GM21737 (cell line): ENCODE measurements at regions not wholly inside any gene's neighbourhood (a gene's known extent, or its start where the extent isn't known, plus 50 kb on each side); places are given as distances from the start of the nearest gene placed in this dataset.

Experiments
- ATAC-seq: cut with Tn5 transposase; IDR thresholded peaks from one replicate; pipeline ENCODE4 v1.9.1; 2021; ENCODE audit warnings: mild to moderate bottlenecking, moderate library complexity; ENCODE audit not compliant: unreplicated experiment

DNA sequence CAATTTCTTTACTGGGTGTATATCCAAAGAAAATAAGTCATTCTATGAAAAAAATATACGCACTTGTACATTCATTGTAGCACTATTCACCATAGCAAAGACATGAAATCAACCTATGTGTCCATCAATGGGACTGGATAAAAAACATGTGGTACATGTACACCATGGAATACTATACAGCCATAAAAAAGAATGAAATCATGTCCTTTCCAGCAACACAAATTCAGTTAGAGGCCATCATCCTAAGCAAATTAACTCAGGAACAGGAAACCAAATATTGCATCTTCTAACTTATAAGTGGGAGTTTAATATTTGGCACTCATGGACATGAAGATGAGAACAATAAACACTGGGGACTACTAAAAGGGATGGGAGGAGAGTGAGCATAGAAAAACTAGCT, 325.7 kb downstream of the TGFB2 start:
- ATAC-seq: no peak

DNA sequence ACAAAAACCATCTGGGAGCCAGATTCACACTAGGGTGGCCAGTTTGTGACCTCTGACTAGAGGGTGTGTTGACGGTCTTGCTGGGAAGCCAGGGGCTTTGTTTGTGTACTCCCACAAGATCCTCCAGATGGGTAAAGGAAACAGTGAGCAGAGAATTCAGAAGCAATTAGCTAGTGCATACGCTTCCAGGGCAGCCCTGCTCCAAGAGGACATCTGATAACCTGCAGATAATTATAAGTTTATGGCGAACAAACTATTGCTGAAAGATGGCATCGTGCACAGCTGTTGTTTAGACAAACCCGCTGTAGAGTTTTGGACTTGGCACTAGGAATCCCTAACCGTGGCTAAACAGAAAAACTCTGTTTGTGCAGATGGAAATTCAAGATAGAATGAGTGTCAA, 326.4 kb downstream of the TGFB2 start:
- no peak for ATAC-seq

DNA sequence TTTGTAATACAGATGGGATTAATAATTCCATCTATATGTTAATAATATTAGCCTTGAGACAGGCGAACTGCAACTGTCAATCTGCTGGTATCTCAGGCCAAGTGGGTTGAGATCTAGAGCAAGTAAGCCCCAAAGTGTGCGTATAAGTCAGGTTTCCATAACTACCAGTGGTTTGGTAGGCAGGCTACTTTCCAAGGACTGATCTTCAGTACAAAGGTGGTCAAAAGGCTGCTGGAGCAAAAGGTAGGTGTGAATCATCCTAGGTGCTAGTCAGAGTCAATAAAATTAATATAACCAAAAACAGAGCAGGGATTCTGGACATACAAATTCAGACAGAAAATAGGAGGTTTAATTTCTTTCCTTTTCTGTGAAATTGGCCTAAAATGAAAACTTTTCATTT, 328.0 kb downstream of the TGFB2 start:
- ATAC-seq: no peak

- no peak for ATAC-seq
These were observed 329.2 kb downstream of the TGFB2 start for GRCh38 chr1:218674280-218674773.

DNA sequence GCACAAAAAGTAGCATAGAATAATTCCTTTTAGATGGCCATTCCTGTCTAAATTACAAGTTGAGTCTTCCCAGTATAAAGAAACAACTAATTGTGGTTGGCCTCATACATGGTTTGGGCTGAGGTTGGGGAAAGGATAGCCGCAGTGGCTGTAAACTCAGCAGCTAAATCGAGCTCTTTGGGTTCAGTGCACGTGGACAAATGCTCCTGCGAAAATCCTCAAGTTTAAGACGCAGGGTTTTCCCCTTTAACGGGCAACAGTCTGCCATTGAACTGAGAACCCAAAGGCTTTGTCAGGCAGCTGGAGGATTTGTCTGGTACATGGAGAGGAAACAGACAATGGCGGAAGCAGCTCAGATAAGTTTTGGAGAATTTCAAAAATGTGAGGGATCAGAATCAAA, 331.9 kb downstream of the TGFB2 start:
- ATAC-seq: no peak

GRCh38 chr1:218679391-218679790, 334.3 kb downstream of the TGFB2 start:
- no peak for ATAC-seq

- ATAC-seq: no peak
These were observed 335.0 kb downstream of the TGFB2 start for GRCh38 chr1:218679988-218680748.

GRCh38 chr1:218683242-218683641, 338.1 kb downstream of the TGFB2 start:
- no peak for ATAC-seq

- ATAC-seq: no peak
These were observed 341.1 kb downstream of the TGFB2 start for GRCh38 chr1:218686258-218686657.

- ATAC-seq: no peak
These were observed 341.6 kb downstream of the TGFB2 start for GRCh38 chr1:218686761-218687160.

DNA sequence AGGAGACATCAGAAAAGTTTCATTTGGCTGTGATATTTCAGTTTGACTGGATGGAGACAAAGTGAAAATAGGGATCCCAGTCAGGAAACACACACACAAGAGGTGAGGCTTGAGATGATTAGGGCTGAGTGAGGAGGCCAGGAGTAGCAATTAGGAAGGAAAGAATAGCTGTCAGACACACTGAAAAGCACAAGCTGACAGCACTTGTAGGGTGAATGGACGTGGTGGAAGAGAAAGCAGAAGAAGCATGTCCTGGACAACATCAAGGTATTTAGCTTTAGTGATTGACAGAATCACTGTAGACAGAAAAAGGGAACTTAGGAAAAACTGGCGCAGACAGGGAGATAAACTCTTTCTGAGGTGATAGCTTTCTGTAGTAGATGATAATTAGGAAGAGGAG, 347.7 kb downstream of the TGFB2 start:
- no peak for ATAC-seq

GRCh38 chr1:218693599-218693998, 348.5 kb downstream of the TGFB2 start:
- ATAC-seq: no peak

GRCh38 chr1:218694085-218694484, 348.9 kb downstream of the TGFB2 start:
- ATAC-seq: no peak

- no peak for ATAC-seq
These were observed 349.5 kb downstream of the TGFB2 start for GRCh38 chr1:218694636-218695035.

DNA sequence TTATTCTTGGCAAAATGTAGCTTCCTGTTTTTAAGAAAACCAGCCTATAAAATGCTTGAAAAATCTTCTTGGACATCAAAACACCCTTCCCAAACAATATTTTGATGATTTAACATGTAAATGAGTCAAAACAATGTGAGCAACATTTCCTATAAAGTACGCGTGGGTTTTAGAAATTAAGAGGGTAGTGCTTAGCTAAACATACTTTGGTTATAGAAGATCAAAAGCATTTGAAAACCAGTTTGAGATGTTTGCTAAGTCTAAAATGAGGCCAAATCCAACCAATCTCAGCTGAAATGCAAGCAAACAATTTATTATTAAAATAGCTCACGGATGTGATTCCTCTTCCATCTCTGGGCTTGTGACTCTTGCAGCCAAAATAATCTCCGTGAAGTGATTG, 350.4 kb downstream of the TGFB2 start:
- no peak for ATAC-seq

GRCh38 chr1:218698141-218698540, 353.0 kb downstream of the TGFB2 start:
- no peak for ATAC-seq

DNA sequence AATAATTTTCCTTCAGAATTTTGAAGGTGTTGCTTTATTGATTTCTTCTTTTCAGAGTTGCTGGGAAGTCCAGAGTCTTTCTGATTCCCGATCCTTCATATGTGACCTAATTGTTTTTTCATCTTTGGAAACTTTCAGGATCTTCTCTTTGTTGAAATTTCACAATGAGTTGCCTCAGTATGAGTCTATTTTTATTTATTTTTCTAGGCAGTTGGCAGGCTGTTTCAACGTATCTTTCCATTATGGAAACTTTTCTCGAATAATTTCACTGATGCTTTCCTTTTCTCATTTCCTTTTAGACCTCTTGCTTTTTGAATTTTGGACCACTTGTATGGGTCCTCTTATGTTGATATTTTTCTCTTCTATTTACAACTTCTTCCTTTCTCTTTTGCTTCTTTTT, 354.3 kb downstream of the TGFB2 start:
- ATAC-seq: no peak

DNA sequence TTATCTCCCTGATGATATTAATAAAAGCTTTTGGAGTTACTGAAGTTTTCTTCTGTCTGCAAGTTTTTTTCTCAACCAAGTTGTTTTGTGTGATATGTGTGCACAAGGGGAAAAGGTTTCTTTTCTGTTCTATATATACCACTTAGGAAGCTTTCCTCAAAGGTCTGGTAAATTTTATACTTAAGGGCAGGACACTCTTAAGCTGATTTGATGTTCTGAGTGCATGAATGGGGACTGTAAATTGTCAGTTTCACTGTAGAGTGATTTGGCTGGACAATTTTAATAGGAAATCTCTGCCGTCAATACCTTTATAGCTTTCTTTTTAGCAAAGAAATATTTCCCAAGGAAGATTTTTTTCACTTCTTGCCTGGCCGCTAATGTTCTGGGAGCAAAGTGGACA, 354.7 kb downstream of the TGFB2 start:
- no peak for ATAC-seq

GRCh38 chr1:218700666-218701065, 355.5 kb downstream of the TGFB2 start:
- ATAC-seq: no peak

DNA sequence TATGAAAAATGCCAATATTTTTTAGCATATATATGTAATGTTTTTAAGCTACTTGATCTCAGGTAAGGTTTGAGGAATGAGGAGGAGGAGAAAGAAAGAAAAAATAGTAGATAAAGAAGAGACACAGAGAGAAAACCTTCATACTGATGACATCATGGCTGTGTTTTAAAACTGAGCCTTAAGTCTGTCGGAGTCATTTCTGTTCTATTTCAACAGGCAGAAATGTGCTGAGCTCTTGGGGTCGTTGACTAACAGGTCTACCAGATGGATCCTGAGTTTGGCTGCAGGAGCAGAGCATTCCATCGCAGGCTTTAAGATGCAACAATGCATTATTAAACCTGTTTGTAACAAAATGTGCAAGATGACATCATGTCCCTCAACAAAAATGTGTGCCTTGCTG, 356.0 kb downstream of the TGFB2 start:
- no peak for ATAC-seq

- ATAC-seq: no peak
These were observed 357.6 kb downstream of the TGFB2 start for GRCh38 chr1:218702775-218703174.

- ATAC-seq: no peak
These were observed 358.7 kb downstream of the TGFB2 start for GRCh38 chr1:218703836-218704235.

DNA sequence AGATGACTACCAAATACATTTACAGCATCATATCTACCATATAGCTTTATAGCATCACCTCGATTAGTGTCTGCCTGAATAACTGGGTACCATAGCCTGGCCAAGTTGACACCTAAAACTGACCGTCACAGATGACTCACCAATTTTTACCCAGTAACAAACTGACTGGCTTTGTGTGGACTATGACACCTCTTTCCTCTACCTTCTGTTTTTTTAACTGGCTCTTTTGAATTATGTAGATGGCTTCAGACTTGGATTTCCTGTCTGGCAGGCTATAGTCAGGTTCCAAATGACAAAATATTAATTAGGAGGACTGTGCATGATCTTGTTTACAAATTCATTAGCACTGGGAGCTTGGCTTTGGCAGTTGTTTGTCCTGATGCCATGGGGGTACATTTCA, 360.3 kb downstream of the TGFB2 start:
- ATAC-seq: no peak
